Vagina (tissue), 2 donors: ENCODE measurements at regions not wholly inside any gene's neighbourhood (a gene's known extent, or its start where the extent isn't known, plus 50 kb on each side); places are given as distances from the start of the nearest gene placed in this dataset.

ENCODE experiments used
- CTCF ChIP-seq, 3 experiments: fragments of 450-650 bp in 2 of 3; fragments of 200-600 bp in 1 of 3; sonication (generic) in 1 of 3; IDR thresholded peaks; one replicate each; pipeline ENCODE4 v1.5.1; 2017 to 2019; ENCODE audit warnings: antibody characterized with exemption in 3 of 3, mild to moderate bottlenecking in 2 of 3, moderate library complexity in 2 of 3
- POLR2A ChIP-seq, 2 donors: fragments of 450-650 bp; IDR thresholded peaks; one replicate each; pipeline ENCODE4 v1.6.1; 2017; ENCODE audit warnings: antibody characterized with exemption in 2 of 2, mild to moderate bottlenecking in 2 of 2, moderate library complexity in 2 of 2
- POLR2AphosphoS5 ChIP-seq, 2 donors: sonication (generic); formaldehyde crosslinking; IDR thresholded peaks; one replicate each; pipeline ENCODE4 v1.9.0; 2017; ENCODE audit warnings: antibody characterized with exemption in 2 of 2, mild to moderate bottlenecking in 2 of 2, low read depth in 1 of 2; ENCODE audit not compliant: insufficient read depth in 1 of 2

GRCh38 chr1:176315519-176316220 is 108.6 kb upstream of the COP1 start:
- TF ChIP-seq CTCF (IDR thresholded peaks at IDR 0.05) (no peak), POLR2AphosphoS5 (IDR thresholded peaks at IDR 0.05; ENCODE audit: insufficient read depth in 1 of 2, low read depth in 1 of 2) (no peak), POLR2A (IDR thresholded peaks at IDR 0.05) (no peak)
